Loucy (cell line): ENCODE measurements at regions not wholly inside any gene's neighbourhood (a gene's known extent, or its start where the extent isn't known, plus 50 kb on each side); places are given as distances from the start of the nearest gene placed in this dataset.

Source experiments
- H2AFZ ChIP-seq: fragments of 200-600 bp; sonication (generic); 2 replicates; pipeline ENCODE4 v1.6.0; 2016; ENCODE audit warnings: antibody characterized with exemption, mild to moderate bottlenecking, low read length, moderate library complexity
- H3F3A ChIP-seq: fragments of 200-600 bp; 2 replicates; pipeline ENCODE4 v1.6.0; 2016; ENCODE audit warnings: antibody characterized with exemption, low read depth, mild to moderate bottlenecking
- H3K27me3 ChIP-seq: fragments of 200-600 bp; sonication (generic); 2 replicates; pipeline ENCODE4 v1.6.1; 2014; ENCODE audit warnings: low read length, mild to moderate bottlenecking; ENCODE audit not compliant: insufficient read depth, poor library complexity, severe bottlenecking
- H3K36me3 ChIP-seq: fragments of 200-600 bp; sonication (generic); 2 replicates; pipeline ENCODE4 v1.6.1; 2016; ENCODE audit warnings: low read length; ENCODE audit not compliant: insufficient read depth
- H3K4me1 ChIP-seq: fragments of 200-600 bp; sonication (generic); 2 replicates; pipeline ENCODE4 v1.5.1; 2014; ENCODE audit warnings: low read length, mild to moderate bottlenecking; ENCODE audit not compliant: insufficient read depth, poor library complexity, severe bottlenecking
- H3K4me2 ChIP-seq: fragments of 200-600 bp; sonication (generic); 2 replicates; pipeline ENCODE4 v1.6.0; 2014; ENCODE audit warnings: antibody characterized with exemption, low read length, low read depth, mild to moderate bottlenecking; ENCODE audit not compliant: poor library complexity, severe bottlenecking
- H3K4me3 ChIP-seq: fragments of 200-600 bp; sonication (generic); 2 replicates; pipeline ENCODE4 v1.5.1; 2014; ENCODE audit warnings: low read length, mild to moderate bottlenecking, mixed read lengths; ENCODE audit not compliant: poor library complexity, severe bottlenecking
- H3K79me2 ChIP-seq: fragments of 200-600 bp; sonication (generic); 2 replicates; pipeline ENCODE4 v1.6.1; 2014; ENCODE audit warnings: low read length; ENCODE audit not compliant: insufficient read depth
- H3K9ac ChIP-seq: fragments of 200-600 bp; sonication (generic); 2 replicates; pipeline ENCODE4 v1.6.0; 2014; ENCODE audit warnings: mild to moderate bottlenecking, low read depth, low read length, moderate library complexity; ENCODE audit not compliant: poor library complexity, severe bottlenecking
- H3K9me2 ChIP-seq: fragments of 200-600 bp; sonication (generic); replicated peaks from 2 replicates; pipeline ENCODE4 v1.6.1; 2016; ENCODE audit warnings: low read depth, low read length, mixed read lengths
- H3K9me3 ChIP-seq: fragments of 200-600 bp; sonication (generic); 2 replicates; pipeline ENCODE4 v1.6.1; 2014; ENCODE audit warnings: mild to moderate bottlenecking, antibody characterized with exemption, low read length, low read depth; ENCODE audit not compliant: insufficient read depth
- H4K20me1 ChIP-seq: fragments of 200-600 bp; sonication (generic); 2 replicates; pipeline ENCODE4 v1.6.0; 2014; ENCODE audit warnings: antibody characterized with exemption, low read length, mild to moderate bottlenecking; ENCODE audit not compliant: insufficient read depth, poor library complexity, severe bottlenecking
- EZH2phosphoT487 ChIP-seq: fragments of 200-600 bp; IDR thresholded peaks from 2 replicates; pipeline ENCODE4 v1.6.1; 2018; ENCODE audit warnings: antibody characterized with exemption, mild to moderate bottlenecking, moderate library complexity, borderline replicate concordance
- TF ChIP-seq, protein P1 (sequence below): fragments of 200-600 bp; sonication (generic); conservative IDR thresholded peaks from 2 replicates; pipeline ENCODE4 v1.5.1; 2014; ENCODE audit warnings: mild to moderate bottlenecking, antibody characterized with exemption, low read length

DNA sequence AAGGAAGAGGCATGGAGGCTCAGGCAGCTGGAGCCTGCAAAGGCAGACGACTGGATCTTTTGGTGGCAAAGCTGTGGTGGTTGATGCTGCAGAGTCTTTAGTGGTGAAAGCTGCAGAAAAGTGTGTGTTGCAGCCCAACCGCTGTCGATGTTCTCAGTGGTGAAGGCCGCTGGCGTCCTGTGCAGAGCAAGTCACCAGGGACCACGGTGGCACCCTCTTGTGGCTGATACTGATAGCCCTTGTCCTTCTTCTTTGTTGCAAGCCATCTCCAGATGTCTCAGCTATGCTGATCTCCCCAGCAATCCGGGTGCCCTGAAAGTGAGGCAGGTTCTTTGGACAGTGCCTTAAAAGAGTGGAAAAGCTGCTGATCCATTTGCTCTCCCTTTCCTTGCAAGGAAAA is 610.9 kb upstream of the PCDH9 start:
- Histone ChIP-seq H2AFZ (no peak overlapping the region), H3K4me3 (no peak overlapping the region), H3F3A (no peaks in the 10 kb centered on the region), H3K9me2 (no peaks in the 10 kb centered on the region), H3K27me3 (no peaks in the 10 kb centered on the region), H4K20me1 (no peaks in the 10 kb centered on the region), H3K4me1 (no peaks in the 10 kb centered on the region), H3K79me2 (no peaks in the 10 kb centered on the region), H3K4me2 (no peak overlapping the region), H3K9me3 (no peaks in the 10 kb centered on the region), H3K9ac (no peak overlapping the region), H3K36me3 (no peaks in the 10 kb centered on the region)
- no peak for TF ChIP-seq EZH2phosphoT487
- TF ChIP-seq, protein P1, sequence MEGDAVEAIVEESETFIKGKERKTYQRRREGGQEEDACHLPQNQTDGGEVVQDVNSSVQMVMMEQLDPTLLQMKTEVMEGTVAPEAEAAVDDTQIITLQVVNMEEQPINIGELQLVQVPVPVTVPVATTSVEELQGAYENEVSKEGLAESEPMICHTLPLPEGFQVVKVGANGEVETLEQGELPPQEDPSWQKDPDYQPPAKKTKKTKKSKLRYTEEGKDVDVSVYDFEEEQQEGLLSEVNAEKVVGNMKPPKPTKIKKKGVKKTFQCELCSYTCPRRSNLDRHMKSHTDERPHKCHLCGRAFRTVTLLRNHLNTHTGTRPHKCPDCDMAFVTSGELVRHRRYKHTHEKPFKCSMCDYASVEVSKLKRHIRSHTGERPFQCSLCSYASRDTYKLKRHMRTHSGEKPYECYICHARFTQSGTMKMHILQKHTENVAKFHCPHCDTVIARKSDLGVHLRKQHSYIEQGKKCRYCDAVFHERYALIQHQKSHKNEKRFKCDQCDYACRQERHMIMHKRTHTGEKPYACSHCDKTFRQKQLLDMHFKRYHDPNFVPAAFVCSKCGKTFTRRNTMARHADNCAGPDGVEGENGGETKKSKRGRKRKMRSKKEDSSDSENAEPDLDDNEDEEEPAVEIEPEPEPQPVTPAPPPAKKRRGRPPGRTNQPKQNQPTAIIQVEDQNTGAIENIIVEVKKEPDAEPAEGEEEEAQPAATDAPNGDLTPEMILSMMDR, result no peak

DNA sequence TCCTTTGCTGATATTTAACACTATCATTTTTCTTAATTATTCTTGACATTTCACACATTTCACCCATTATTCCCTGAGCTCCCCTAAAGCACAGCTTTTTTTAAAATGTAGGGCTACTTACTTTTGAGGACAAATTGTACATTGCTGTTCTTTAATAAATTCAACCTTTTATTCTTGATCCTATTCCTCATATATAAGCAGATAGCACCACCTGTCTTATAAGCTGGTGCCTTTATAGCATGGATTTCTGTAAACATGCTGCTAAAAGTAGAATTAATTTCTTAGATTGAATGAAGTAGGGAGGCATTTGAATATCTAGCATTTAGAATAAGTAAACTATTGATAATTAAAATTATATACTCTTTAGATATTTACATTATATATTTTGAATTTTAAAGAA is 603.4 kb upstream of the PCDH9 start:
- H3K9me2 ChIP-seq, result no peaks in the 10 kb centered on the region
- no peaks in the 10 kb centered on the region for H4K20me1 ChIP-seq
- H2AFZ ChIP-seq, result no peak overlapping the region
- no peaks in the 10 kb centered on the region for H3K79me2 ChIP-seq
- H3K4me3 ChIP-seq, result no peak overlapping the region
- no peak for TF ChIP-seq EZH2phosphoT487
- TF ChIP-seq, protein P1, result no peak
- no peak overlapping the region for H3K4me2 ChIP-seq
- H3K4me1 ChIP-seq, result no peaks in the 10 kb centered on the region
- H3K9ac ChIP-seq, result no peak overlapping the region
- no peaks in the 10 kb centered on the region for H3F3A ChIP-seq
- H3K36me3 ChIP-seq, result no peaks in the 10 kb centered on the region
- H3K27me3 ChIP-seq, result no peaks in the 10 kb centered on the region
- no peaks in the 10 kb centered on the region for H3K9me3 ChIP-seq

DNA sequence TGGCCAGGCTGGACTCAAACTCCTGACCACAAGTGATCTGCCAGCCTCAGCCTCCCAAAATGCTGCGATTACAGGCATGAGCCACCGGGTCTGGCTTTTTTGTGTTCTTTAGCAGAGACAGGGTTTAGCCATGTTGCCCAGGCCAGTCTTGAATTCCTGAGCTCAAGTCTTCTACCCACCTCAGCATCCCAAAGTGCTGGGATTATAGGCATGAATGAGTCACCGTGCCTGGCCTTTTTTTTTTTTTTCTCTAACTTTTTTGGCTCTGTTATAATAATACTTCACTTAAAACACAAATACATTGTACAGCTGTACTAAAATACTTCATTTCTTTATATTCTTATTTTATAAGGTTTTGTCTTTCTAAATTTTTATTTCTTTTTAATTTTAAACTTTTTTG is 599.5 kb upstream of the PCDH9 start:
- Histone ChIP-seq H3K36me3 (no peaks in the 10 kb centered on the region), H3K79me2 (no peaks in the 10 kb centered on the region), H3K9me2 (no peaks in the 10 kb centered on the region), H3K4me1 (no peaks in the 10 kb centered on the region), H3K9me3 (no peaks in the 10 kb centered on the region), H3F3A (no peaks in the 10 kb centered on the region), H3K27me3 (no peaks in the 10 kb centered on the region), H2AFZ (no peak overlapping the region), H3K9ac (no peak overlapping the region), H3K4me2 (no peak overlapping the region), H3K4me3 (no peak overlapping the region), H4K20me1 (no peaks in the 10 kb centered on the region)
- TF ChIP-seq, protein P1, result no peak
